ENCODE measurements at regions not wholly inside any gene's neighbourhood (a gene's known extent, or its start where the extent isn't known, plus 50 kb on each side); places are given as distances from the start of the nearest gene placed in this dataset.

- no peak for TF ChIP-seq CTCF (IDR thresholded peaks at IDR 0.05)
- no peak for TF ChIP-seq POLR2A (IDR thresholded peaks at IDR 0.05)
Measured at GRCh38 chr21:19246018-19246417, 842.4 kb upstream of the TMPRSS15 start.

All from heart left ventricle (tissue), 13 donors.